ENCODE measurements at regions not wholly inside any gene's neighbourhood (a gene's known extent, or its start where the extent isn't known, plus 50 kb on each side); places are given as distances from the start of the nearest gene placed in this dataset.

DNA sequence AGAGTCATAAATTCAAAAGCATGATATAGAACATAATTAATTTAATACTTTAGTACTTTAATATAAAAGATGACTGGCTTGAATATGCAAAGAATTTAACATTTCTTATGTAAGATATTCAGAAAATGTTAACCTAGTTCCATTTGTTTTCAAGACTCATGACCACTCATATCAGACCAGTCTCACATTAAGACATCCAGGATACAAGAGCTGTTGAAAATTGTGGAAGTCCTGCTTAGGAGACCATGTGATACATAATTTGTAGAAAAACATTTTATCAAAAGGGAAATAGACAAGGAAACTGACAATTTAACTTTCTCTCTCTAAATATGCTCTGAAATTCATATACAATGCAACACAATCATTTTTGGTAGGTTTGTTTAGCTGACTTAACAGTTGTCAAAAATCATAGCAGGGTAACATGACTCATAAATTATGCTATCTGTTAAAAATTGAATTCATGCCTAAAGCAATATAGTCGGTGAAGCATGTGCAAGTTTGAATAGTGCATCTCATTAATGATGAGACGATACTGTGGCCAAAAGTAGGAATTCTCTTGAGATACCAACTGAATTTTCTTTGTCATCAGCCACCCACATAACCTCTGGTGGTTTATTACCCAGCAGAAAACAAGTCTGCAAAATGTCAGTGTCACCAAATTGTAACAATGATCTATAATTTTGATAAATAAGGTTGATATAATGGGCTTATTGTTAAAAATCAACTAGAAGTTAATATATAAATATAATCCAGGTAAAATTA is 211.4 kb downstream of the GASK1B start:
- H3K4me3 ChIP-seq (ENCODE audit: low read depth, low read length): no peak overlapping the region
- TF ChIP-seq, protein P1, sequence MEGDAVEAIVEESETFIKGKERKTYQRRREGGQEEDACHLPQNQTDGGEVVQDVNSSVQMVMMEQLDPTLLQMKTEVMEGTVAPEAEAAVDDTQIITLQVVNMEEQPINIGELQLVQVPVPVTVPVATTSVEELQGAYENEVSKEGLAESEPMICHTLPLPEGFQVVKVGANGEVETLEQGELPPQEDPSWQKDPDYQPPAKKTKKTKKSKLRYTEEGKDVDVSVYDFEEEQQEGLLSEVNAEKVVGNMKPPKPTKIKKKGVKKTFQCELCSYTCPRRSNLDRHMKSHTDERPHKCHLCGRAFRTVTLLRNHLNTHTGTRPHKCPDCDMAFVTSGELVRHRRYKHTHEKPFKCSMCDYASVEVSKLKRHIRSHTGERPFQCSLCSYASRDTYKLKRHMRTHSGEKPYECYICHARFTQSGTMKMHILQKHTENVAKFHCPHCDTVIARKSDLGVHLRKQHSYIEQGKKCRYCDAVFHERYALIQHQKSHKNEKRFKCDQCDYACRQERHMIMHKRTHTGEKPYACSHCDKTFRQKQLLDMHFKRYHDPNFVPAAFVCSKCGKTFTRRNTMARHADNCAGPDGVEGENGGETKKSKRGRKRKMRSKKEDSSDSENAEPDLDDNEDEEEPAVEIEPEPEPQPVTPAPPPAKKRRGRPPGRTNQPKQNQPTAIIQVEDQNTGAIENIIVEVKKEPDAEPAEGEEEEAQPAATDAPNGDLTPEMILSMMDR (IDR thresholded peaks at IDR 0.05; ENCODE audit: insufficient read depth, low read length): no peak
- DNase-seq (ENCODE audit: low read depth): peak; percentile 2

DNA sequence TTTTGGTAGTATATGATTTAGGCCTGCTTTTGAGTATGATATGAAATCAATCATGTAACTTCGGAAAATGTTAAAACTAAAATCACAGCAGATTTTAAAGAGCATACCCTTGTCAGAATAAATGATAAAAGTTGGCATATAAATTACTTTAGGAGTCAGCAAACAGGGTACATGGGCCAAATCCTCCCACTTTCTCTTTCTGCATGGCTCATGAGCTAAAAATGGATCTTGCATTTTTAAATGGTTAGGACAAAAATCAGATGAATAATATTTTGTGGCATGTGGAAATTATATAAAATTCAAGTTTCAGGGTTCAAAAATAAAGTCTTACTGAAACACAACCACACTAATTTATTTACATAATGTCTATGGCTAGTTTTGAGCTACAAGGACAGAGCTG is 214.9 kb downstream of the GASK1B start:
- no peak for DNase-seq (ENCODE audit: low read depth)
- H3K4me3 ChIP-seq (ENCODE audit: low read depth, low read length): no peak overlapping the region
- TF ChIP-seq, protein P1 (IDR thresholded peaks at IDR 0.05; ENCODE audit: insufficient read depth, low read length): no peak

DNA sequence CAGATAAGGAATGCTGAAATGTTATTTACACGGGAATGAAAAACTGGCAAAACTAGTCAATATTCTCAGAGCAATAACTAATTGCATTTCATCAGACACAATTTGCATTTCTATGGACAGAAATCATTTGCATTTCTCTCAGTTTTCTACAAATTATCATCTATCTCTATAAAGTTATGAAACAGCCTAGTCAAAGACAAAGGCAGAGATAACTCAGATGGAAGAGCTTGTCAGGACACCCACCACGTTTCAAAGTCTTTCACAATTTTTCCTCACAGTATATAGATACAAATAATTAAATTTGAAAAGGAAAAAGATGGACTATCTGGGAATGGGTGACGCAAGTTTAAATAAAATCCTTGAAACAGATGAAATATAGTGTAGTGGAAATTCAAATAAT is 230.8 kb downstream of the GASK1B start:
- no peak for DNase-seq (ENCODE audit: low read depth)
- no peak overlapping the region for H3K4me3 ChIP-seq (ENCODE audit: low read depth, low read length)
- TF ChIP-seq, protein P1 (IDR thresholded peaks at IDR 0.05; ENCODE audit: insufficient read depth, low read length): no peak

DNA sequence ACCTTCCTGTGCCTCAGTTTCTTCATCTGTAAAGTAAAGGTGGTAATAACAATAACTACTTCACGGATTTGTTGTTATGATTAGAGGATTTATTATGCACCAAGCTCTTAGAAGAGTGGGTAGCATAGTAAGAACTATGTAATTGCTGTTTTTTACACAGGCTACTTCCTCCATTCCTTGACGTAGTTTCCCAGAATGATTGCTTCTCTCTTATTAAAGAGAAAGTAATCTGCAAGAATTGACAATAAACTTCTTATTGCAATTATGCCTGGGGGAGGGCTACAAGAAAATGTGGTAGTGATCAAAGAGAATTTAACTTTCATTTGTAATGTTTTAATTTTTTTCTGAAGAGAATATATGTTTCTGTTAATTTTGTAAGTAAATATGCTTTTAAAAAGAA is 238.7 kb downstream of the GASK1B start:
- TF ChIP-seq, protein P1 (IDR thresholded peaks at IDR 0.05; ENCODE audit: insufficient read depth, low read length): no peak
- H3K4me3 ChIP-seq (ENCODE audit: low read depth, low read length): no peak overlapping the region
- no peak for DNase-seq (ENCODE audit: low read depth)

DNA sequence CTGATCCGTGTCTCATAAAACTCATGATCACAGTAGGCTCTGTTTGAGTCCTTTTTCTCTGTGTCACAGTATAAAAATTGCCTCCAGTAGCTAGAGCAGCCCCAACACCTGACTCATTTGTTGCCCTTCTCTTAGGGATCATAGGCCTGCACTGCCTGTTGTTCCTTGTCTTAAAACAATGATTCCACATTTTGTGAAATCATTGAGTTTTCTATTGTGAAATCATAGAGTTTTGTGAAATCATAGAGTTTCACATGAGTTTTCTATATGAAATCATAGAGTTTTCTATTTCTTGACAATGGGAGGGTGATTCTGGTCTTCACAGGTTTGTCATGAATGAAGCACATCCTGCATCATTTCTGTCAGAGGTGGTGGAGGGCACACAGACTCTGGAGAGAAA is 239.9 kb downstream of the GASK1B start:
- TF ChIP-seq, protein P1 (IDR thresholded peaks at IDR 0.05; ENCODE audit: insufficient read depth, low read length): no peak
- no peak for DNase-seq (ENCODE audit: low read depth)

DNA sequence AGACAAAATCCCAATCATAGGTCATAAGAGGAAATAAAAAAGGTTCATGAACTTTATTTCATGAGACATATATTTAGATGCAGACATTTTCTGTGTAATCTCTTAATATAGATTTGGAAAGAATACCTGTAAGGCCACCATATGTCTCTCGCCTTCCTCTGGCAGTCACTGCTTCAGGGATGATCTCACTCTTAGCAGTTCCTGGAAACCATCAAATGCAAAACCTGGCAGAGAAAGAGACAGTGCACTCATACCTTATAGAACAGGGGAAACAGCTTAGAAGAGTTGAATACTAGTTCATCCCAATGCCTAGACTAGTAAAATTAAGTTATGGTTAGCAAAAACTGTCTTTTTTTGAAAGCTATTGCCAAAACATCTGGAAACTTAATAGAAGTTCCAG is 243.3 kb downstream of the GASK1B start:
- TF ChIP-seq, protein P1 (IDR thresholded peaks at IDR 0.05; ENCODE audit: insufficient read depth, low read length): no peak
- H3K4me3 ChIP-seq (ENCODE audit: low read depth, low read length): no peak overlapping the region
- no peak for DNase-seq (ENCODE audit: low read depth)

More for the DNA sequence above, 239.9 kb downstream of the GASK1B start:
- no peak overlapping the region for H3K4me3 ChIP-seq (ENCODE audit: low read depth, low read length)

All from fibroblast of the aortic adventitia (primary cell).